ENCODE measurements at regions not wholly inside any gene's neighbourhood (a gene's known extent, or its start where the extent isn't known, plus 50 kb on each side); places are given as distances from the start of the nearest gene placed in this dataset.

- TF ChIP-seq FOS (IDR thresholded peaks at IDR 0.05; ENCODE audit: extremely low read depth, insufficient read length): no peak
- no peak for TF ChIP-seq EZH2 (IDR thresholded peaks at IDR 0.05; ENCODE audit: borderline replicate concordance, low read depth, low read length)
- TF ChIP-seq, protein P1, sequence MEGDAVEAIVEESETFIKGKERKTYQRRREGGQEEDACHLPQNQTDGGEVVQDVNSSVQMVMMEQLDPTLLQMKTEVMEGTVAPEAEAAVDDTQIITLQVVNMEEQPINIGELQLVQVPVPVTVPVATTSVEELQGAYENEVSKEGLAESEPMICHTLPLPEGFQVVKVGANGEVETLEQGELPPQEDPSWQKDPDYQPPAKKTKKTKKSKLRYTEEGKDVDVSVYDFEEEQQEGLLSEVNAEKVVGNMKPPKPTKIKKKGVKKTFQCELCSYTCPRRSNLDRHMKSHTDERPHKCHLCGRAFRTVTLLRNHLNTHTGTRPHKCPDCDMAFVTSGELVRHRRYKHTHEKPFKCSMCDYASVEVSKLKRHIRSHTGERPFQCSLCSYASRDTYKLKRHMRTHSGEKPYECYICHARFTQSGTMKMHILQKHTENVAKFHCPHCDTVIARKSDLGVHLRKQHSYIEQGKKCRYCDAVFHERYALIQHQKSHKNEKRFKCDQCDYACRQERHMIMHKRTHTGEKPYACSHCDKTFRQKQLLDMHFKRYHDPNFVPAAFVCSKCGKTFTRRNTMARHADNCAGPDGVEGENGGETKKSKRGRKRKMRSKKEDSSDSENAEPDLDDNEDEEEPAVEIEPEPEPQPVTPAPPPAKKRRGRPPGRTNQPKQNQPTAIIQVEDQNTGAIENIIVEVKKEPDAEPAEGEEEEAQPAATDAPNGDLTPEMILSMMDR (IDR thresholded peaks at IDR 0.05 in 2 of 3, conservative IDR thresholded peaks at IDR 0.05 in 1 of 3; ENCODE audit: insufficient read depth in 2 of 3, low read depth in 1 of 3, low read length in 3 of 3): peak; percentile 44 to 57 (median 51)
- TF ChIP-seq XRCC5 (IDR thresholded peaks at IDR 0.05; ENCODE audit: low read depth, low read length): no peak
- no peak for TF ChIP-seq PML (IDR thresholded peaks at IDR 0.05; ENCODE audit: low read length)
- TF ChIP-seq, protein P2, sequence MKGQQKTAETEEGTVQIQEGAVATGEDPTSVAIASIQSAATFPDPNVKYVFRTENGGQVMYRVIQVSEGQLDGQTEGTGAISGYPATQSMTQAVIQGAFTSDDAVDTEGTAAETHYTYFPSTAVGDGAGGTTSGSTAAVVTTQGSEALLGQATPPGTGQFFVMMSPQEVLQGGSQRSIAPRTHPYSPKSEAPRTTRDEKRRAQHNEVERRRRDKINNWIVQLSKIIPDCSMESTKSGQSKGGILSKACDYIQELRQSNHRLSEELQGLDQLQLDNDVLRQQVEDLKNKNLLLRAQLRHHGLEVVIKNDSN (CRISPR knock-in tag; IDR thresholded peaks at IDR 0.05): no peak
- TF ChIP-seq EWSR1 (IDR thresholded peaks at IDR 0.05; ENCODE audit: borderline replicate concordance, low read depth, partially characterized antibody): no peak
- TF ChIP-seq, protein P3, sequence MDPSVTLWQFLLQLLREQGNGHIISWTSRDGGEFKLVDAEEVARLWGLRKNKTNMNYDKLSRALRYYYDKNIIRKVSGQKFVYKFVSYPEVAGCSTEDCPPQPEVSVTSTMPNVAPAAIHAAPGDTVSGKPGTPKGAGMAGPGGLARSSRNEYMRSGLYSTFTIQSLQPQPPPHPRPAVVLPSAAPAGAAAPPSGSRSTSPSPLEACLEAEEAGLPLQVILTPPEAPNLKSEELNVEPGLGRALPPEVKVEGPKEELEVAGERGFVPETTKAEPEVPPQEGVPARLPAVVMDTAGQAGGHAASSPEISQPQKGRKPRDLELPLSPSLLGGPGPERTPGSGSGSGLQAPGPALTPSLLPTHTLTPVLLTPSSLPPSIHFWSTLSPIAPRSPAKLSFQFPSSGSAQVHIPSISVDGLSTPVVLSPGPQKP (CRISPR knock-in tag; IDR thresholded peaks at IDR 0.05): no peak
- TF ChIP-seq CCAR2 (IDR thresholded peaks at IDR 0.05; ENCODE audit: low read depth, low read length): no peak
- TF ChIP-seq RERE (CRISPR knock-in tag; IDR thresholded peaks at IDR 0.05; ENCODE audit: borderline replicate concordance): no peak
- no peak for TF ChIP-seq GATAD2B (IDR thresholded peaks at IDR 0.05; ENCODE audit: borderline replicate concordance)
- TF ChIP-seq ELF4 (CRISPR knock-in tag; IDR thresholded peaks at IDR 0.05): no peak
- TF ChIP-seq CREB1 (IDR thresholded peaks at IDR 0.05): no peak
- no peak for TF ChIP-seq CREB1 (CRISPR knock-in tag; IDR thresholded peaks at IDR 0.05)
These were observed 117.2 kb downstream of the TEX13C start for GRCh38 chrX:125436855-125437254.
